BE2C (cell line): ENCODE measurements at regions not wholly inside any gene's neighbourhood (a gene's known extent, or its start where the extent isn't known, plus 50 kb on each side); places are given as distances from the start of the nearest gene placed in this dataset.

Source experiments
- DNase-seq: peaks from one replicate; pipeline ENCODE4 v3.0.0-alpha.2; 2020
- H3K27me3 ChIP-seq: fragments of 250-450 bp; sonication (Bioruptor Pico); 2 replicates; pipeline ENCODE4 v1.5.1; 2020; ENCODE audit warnings: mild to moderate bottlenecking
- H3K36me3 ChIP-seq: fragments of 250-450 bp; sonication (Bioruptor Pico); 2 replicates; pipeline ENCODE4 v1.5.1; 2020; ENCODE audit warnings: mild to moderate bottlenecking
- H3K4me1 ChIP-seq: fragments of 250-450 bp; sonication (Bioruptor Pico); 2 replicates; pipeline ENCODE4 v1.5.1; 2020
- H3K4me3 ChIP-seq: 2 replicates; pipeline ENCODE4 v1.5.1; 2011; ENCODE audit warnings: low read depth, low read length
- H3K9me3 ChIP-seq: fragments of 250-450 bp; sonication (Bioruptor Pico); 2 replicates; pipeline ENCODE4 v1.5.1; 2020
- CTCF ChIP-seq: IDR thresholded peaks from 2 replicates; pipeline ENCODE4 v1.5.1; 2012; ENCODE audit warnings: mild to moderate bottlenecking, low read depth, low read length

DNA sequence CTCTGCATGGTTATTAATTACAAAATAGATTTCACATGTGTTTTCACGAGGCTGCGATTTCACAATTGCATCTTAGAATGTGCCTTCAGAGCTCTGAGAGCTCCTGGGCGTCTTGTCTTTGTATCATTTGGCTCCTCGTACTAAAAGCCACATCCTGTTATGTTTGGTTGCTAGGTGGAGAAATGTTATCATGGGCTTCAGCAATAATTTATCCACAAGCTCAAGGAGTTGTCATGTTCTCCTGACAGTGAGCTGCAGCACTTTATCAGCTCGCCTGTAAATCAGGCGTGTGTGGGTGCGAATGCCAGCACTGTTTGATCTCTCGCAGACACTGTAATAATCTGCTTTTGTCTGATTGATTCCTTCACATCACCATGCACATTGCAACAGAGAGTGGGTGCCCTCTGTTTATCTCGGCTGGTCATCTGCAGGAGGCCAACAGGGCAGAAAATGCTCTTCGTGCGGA lies 218.6 kb upstream of the ZFP64 start:
- no peak for DNase-seq
- TF ChIP-seq CTCF = no peak
- Histone ChIP-seq H3K4me3 (no peak overlapping the region), H3K9me3 (no peaks in the 10 kb centered on the region), H3K27me3 (no peaks in the 10 kb centered on the region; the same call in 1 of the 2 replicates), H3K4me1 (no peaks in the 10 kb centered on the region), H3K36me3 (no peaks in the 10 kb centered on the region)

GRCh38 chr20:52405986-52406385 lies 214.4 kb upstream of the ZFP64 start:
- H3K9me3 ChIP-seq = no peaks in the 10 kb centered on the region
- no peak for DNase-seq
- TF ChIP-seq CTCF = no peak
- no peaks in the 10 kb centered on the region for H3K4me1 ChIP-seq
- H3K4me3 ChIP-seq = no peak overlapping the region
- H3K36me3 ChIP-seq = no peaks in the 10 kb centered on the region
- no peaks in the 10 kb centered on the region; the same call in 1 of the 2 replicates for H3K27me3 ChIP-seq

DNA sequence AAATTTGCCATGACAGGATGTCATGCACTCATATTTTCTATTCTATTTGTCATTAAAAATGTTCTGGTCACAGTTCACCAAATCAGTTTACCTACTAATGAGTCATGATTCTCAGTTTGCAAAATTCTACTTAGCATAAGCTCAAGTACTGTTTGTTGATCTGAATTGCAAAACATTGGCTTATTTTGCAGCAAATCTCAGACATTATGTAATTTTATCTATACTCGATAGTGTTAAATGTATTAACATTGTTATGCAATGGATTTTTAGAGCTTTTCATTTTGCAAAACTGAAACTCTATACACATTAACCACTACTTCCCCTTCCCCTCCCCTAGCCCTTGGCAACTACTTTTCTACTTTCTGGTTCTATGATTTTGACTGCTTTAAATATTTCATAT lies 213.8 kb upstream of the ZFP64 start:
- Histone ChIP-seq H3K4me3 (no peak overlapping the region), H3K27me3 (no peaks in the 10 kb centered on the region; the same call in 1 of the 2 replicates), H3K36me3 (no peaks in the 10 kb centered on the region), H3K9me3 (no peaks in the 10 kb centered on the region), H3K4me1 (no peaks in the 10 kb centered on the region)
- no peak for DNase-seq
- TF ChIP-seq CTCF = no peak

GRCh38 chr20:52404671-52405070 lies 213.1 kb upstream of the ZFP64 start:
- no peak for TF ChIP-seq CTCF
- H3K9me3 ChIP-seq = no peaks in the 10 kb centered on the region
- no peak for DNase-seq
- H3K36me3 ChIP-seq = no peaks in the 10 kb centered on the region
- H3K4me3 ChIP-seq = no peak overlapping the region
- no peaks in the 10 kb centered on the region for H3K4me1 ChIP-seq
- H3K27me3 ChIP-seq = no peaks in the 10 kb centered on the region; the same call in 1 of the 2 replicates

DNA sequence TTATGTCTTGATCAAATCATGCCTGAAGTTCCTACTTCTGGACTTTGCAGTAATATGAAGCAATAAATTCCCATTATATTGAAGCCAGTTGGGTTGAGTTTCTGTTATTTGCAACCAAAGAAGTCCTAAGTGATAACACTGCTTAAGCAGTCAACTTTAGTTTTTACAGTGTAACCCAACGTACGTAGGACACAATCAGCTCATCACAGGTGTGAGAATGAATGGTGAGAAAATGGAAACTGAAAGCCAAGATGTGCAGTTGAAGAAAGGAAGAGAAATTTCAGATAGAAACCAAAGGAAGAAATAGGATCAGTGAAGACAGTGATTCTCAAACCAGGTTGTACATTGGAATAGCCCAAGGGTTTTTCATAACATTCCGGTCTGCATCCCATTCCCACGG lies 211.4 kb upstream of the ZFP64 start:
- no peaks in the 10 kb centered on the region for H3K9me3 ChIP-seq
- DNase-seq = no peak
- H3K4me1 ChIP-seq = no peaks in the 10 kb centered on the region
- TF ChIP-seq CTCF = no peak
- H3K4me3 ChIP-seq = no peak overlapping the region
- H3K36me3 ChIP-seq = no peaks in the 10 kb centered on the region
- H3K27me3 ChIP-seq = no peaks in the 10 kb centered on the region; the same call in 1 of the 2 replicates

DNA sequence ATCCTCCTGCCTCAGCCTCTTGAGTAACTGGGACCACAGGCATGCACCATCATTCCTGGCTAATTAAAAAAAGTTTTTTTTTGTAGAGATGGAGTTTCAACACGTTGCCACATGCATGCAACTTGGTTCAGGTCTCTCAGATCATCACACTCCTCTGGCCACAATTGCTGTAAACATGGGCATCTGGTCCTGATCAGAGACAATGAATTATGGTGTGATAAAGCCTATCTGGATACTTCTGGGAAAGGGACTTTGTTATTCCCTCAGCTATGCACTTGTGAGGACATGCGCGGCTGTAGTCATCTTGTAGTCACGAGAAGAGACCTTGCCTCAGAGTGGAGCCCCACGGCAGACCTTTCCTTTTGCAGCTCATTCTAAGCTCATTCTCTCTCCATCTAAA lies 210.9 kb upstream of the ZFP64 start:
- Histone ChIP-seq H3K9me3 (no peaks in the 10 kb centered on the region), H3K4me3 (no peak overlapping the region), H3K4me1 (no peaks in the 10 kb centered on the region), H3K27me3 (no peaks in the 10 kb centered on the region), H3K36me3 (no peaks in the 10 kb centered on the region)
- TF ChIP-seq CTCF = no peak
- no peak for DNase-seq
